ENCODE measurements at regions not wholly inside any gene's neighbourhood (a gene's known extent, or its start where the extent isn't known, plus 50 kb on each side); places are given as distances from the start of the nearest gene placed in this dataset.

- H3K4me1 ChIP-seq (ENCODE audit: low read depth) = no peaks in the 10 kb centered on the region
- no peak overlapping the region for H3K4me3 ChIP-seq
- H3K9me3 ChIP-seq = no peaks in the 10 kb centered on the region
- DNase-seq = no peak
- intact Hi-C loops (cut with DNase I, micrococcal nuclease) = no loop called here
- TF ChIP-seq CTCF (IDR thresholded peaks at IDR 0.05) = no peak
- H3K36me3 ChIP-seq (ENCODE audit: low read depth) = no peaks in the 10 kb centered on the region
- no peak for ATAC-seq
These were observed 625.6 kb downstream of the SI start for GRCh38 chr3:164452707-164453106.

- no peak for DNase-seq
- no peaks in the 10 kb centered on the region for H3K4me1 ChIP-seq (ENCODE audit: low read depth)
- intact Hi-C loops (cut with DNase I, micrococcal nuclease) = no loop called here
- H3K36me3 ChIP-seq (ENCODE audit: low read depth) = no peaks in the 10 kb centered on the region
- H3K4me3 ChIP-seq = no peak overlapping the region
- ATAC-seq = no peak
- no peaks in the 10 kb centered on the region for H3K9me3 ChIP-seq
- no peak for TF ChIP-seq CTCF (IDR thresholded peaks at IDR 0.05)
These were observed 627.0 kb downstream of the SI start for GRCh38 chr3:164451072-164451910.

GRCh38 chr3:164450276-164450905 is 627.9 kb downstream of the SI start:
- Histone ChIP-seq H3K4me1 (ENCODE audit: low read depth) (no peaks in the 10 kb centered on the region), H3K9me3 (no peaks in the 10 kb centered on the region), H3K4me3 (no peak overlapping the region), H3K36me3 (ENCODE audit: low read depth) (no peaks in the 10 kb centered on the region)
- TF ChIP-seq CTCF (IDR thresholded peaks at IDR 0.05) = no peak
- intact Hi-C loops (cut with DNase I, micrococcal nuclease) = no loop called here
- DNase-seq (no peak), ATAC-seq (no peak)

GRCh38 chr3:164419220-164419619 is 659.1 kb downstream of the SI start:
- ATAC-seq = no peak

GRCh38 chr3:164418414-164418813 is 659.9 kb downstream of the SI start:
- no peaks in the 10 kb centered on the region for H3K36me3 ChIP-seq (ENCODE audit: low read depth)
- DNase-seq = peak in 1 of 3 donors; percentile 73
- no peak for TF ChIP-seq CTCF (IDR thresholded peaks at IDR 0.05)
- peak; percentile 84 for ATAC-seq
- intact Hi-C loops (cut with DNase I, micrococcal nuclease) = no loop called here
- no peaks in the 10 kb centered on the region for H3K9me3 ChIP-seq
- no peak overlapping the region for H3K4me3 ChIP-seq
- H3K4me1 ChIP-seq (ENCODE audit: low read depth) = no peaks in the 10 kb centered on the region

More at GRCh38 chr3:164419220-164419619, 659.1 kb downstream of the SI start:
- no peaks in the 10 kb centered on the region for H3K4me1 ChIP-seq (ENCODE audit: low read depth)
- TF ChIP-seq CTCF (IDR thresholded peaks at IDR 0.05) = no peak
- intact Hi-C loops (cut with DNase I, micrococcal nuclease) = no loop called here
- H3K36me3 ChIP-seq (ENCODE audit: low read depth) = no peaks in the 10 kb centered on the region
- DNase-seq = no peak
- H3K4me3 ChIP-seq = no peak overlapping the region
- no peaks in the 10 kb centered on the region for H3K9me3 ChIP-seq
